GM20431 (cell line): ENCODE measurements at regions not wholly inside any gene's neighbourhood (a gene's known extent, or its start where the extent isn't known, plus 50 kb on each side); places are given as distances from the start of the nearest gene placed in this dataset.

Experiments used
- in situ Hi-C: fragments of 300-500 bp; cut with MseI, MboI; formaldehyde crosslinking; loops from one replicate; pipeline ENCODE4 v1.15.0; 2020; ENCODE audit warnings: low sequenced_read_pairs; ENCODE audit not compliant: unreplicated experiment

DNA sequence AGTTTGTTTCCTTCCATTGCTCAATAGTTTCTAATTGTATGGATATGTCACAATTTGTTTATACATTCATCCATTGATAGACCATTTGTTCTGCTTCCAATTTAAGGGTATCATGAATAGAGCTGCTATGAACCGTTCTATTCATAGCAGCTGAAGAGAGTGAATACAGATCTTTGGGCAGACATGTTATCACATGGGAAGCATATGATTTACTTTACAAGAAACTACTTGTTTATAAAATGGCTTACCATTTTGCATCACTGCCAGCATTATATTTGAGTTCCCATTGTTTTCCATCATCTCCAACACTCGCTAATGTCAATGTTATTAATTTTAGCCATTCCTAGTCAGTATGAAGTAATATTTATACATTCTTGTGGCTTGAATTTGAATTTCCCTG is 549.0 kb downstream of the MAT2B start:
- in situ Hi-C loops: no loop called here

- in situ Hi-C loops: no loop called here
These were observed 551.7 kb downstream of the MAT2B start for GRCh38 chr5:164057121-164057520.

DNA sequence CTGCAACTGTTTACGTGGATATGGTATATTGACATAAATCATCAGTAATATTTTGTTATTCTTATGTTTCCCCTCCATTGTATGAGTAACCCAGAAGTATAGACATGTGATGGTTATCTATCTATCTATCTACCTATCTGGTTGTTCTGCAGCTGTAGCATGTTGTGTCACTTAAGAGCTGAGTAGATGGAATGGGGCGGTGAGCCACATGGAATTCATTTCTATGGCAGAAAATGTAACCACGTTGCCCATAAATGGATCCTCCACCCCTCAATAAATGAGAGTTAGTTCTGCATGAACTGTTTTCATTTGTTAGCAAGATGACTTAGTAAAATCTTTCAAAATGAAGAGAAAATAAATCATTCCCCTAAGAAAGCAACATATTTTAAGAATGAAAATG is 553.2 kb downstream of the MAT2B start:
- in situ Hi-C loops: no loop called here

GRCh38 chr5:164059471-164059870 is 554.1 kb downstream of the MAT2B start:
- in situ Hi-C loops: no loop called here

- in situ Hi-C loops: no loop called here
These were observed 555.5 kb downstream of the MAT2B start for GRCh38 chr5:164060786-164061355.

DNA sequence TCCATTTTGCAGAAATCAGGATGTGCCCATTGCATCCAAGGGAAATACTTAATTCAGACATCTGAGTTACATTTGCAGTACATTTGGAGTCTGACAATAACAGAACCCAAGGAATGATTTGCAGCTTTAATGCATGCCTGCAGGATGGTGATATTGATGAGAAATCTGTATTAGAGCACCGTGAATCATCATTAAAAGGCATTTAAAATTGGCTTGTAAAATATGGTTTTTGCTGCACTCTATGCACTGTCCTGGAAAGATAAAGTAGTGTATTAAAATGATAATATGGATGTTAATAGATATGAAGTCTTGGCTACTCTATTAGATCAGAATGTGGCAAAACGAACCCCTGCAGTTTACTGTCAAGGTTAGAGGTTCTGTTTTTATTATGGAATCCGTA is 556.9 kb downstream of the MAT2B start:
- in situ Hi-C loops: no loop called here

GRCh38 chr5:164065266-164065665 is 559.8 kb downstream of the MAT2B start:
- in situ Hi-C loops: no loop called here

- in situ Hi-C loops: no loop called here
These were observed 566.3 kb downstream of the MAT2B start for GRCh38 chr5:164071671-164072070.

DNA sequence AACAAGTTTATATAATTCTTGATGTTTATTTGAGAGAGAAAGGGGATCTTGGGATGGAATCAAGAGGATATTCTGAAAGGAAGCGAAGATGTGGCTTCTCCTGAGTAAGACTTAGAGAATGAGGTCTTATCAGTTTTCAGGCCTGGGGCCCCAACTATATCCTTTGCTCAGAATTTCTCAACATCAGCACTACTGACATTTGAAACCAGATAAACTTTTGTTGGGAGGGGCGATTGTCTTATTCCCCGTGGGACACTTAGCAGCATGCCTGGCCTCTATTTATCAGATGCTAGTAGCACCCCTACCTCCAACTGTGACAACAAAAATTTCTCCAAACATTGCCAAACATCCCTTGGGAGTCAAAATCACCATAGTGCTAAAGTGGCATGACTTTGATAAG is 567.7 kb downstream of the MAT2B start:
- in situ Hi-C loops: no loop called here

GRCh38 chr5:164076556-164076955 is 571.1 kb downstream of the MAT2B start:
- in situ Hi-C loops: no loop called here

DNA sequence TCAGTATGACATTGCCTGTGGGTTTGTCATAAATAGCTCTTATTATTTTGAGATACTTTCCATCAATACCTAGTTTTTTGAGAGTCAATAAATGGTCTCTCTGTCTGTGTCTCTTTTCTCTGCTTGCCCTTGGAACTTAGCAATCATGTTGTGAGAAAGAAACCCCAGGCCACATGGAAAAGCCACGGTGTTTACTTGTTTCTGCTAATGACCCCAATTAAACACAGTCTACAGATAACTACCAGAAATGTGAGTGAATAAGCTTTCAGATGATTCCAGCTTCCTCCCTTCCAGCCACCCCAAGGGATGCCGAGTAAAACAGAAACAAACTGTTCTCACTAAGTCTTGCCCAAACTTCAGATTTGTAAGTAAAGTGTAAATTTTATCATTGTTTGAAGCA is 584.9 kb downstream of the MAT2B start:
- in situ Hi-C loops: no loop called here

DNA sequence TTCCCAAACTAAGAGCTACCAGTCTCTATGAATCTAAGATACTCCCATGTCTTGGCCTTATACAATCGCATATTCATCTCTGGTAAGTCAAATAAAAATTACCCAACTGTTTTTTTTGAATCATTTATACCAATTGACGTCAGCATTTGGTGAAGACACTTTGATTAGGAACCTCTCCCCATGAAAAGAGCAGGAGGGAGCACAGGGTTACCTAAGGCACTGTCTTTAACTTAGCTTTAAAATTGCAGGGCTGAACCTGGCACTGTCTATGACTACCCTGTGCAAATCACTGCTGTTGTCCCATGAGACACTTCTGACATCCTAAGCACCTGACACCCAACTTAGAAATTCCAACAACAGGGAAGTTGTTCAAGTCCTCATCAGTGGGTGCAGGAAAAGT is 586.4 kb downstream of the MAT2B start:
- in situ Hi-C loops: no loop called here

DNA sequence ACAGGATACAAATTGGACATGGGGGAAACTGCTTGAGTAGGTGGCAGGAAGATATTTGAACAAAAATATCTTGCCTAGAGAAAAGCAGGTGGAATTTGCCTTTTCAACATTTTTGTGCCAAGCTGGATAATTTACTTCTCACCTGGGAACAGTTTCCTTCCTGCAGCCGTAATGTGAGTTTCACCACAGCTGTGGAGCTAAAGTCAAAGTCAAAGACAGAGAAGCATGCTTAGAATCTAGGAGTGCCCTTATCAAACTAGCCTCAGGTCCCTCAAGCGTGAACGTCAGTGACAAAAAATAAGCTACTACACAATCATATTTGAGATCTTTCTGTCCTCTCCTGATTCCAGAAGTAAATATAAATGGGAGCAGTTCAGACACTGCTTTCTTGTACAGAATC is 588.9 kb downstream of the MAT2B start:
- in situ Hi-C loops: no loop called here

- in situ Hi-C loops: no loop called here
These were observed 592.3 kb downstream of the MAT2B start for GRCh38 chr5:164097749-164098148.

GRCh38 chr5:164098531-164098930 is 593.1 kb downstream of the MAT2B start:
- in situ Hi-C loops: no loop called here

GRCh38 chr5:164098979-164099378 is 593.6 kb downstream of the MAT2B start:
- in situ Hi-C loops: no loop called here

GRCh38 chr5:164115420-164115819 is 610.0 kb downstream of the MAT2B start:
- in situ Hi-C loops: no loop called here

DNA sequence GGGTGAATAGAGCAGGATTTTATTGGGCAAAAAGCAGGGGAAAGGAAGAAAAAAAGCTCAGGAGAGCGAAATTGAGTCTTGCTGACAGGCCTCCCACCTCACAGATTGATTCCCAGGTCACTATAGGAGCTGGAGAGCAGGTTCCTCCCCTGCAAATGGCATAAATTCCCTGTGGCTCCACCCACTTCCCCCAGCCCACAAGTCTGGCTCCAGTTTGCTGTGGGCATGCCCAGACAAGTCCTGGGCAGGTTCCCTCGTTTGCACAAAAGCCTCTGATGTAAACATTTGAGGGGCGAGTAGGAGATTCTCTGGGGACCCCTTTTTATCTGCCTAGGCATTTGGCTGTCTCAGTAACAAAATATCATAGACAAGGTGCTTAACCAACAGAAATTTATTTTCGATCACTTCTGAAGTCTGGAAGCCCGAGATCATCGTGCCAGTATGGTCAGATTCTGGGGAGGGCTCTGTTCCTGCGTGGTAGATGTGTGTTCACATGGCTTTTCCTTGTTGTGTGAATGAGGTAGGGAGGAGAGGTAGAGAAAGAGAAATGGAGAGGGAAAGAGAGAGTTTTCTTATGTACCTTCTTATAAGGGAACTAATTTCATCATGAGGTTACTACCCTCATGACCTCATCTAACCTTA is 614.5 kb downstream of the MAT2B start:
- in situ Hi-C loops: no loop called here

- in situ Hi-C loops: no loop called here
These were observed 622.1 kb downstream of the MAT2B start for GRCh38 chr5:164127527-164127926.

- in situ Hi-C loops: no loop called here
These were observed 626.9 kb downstream of the MAT2B start for GRCh38 chr5:164132358-164132757.

DNA sequence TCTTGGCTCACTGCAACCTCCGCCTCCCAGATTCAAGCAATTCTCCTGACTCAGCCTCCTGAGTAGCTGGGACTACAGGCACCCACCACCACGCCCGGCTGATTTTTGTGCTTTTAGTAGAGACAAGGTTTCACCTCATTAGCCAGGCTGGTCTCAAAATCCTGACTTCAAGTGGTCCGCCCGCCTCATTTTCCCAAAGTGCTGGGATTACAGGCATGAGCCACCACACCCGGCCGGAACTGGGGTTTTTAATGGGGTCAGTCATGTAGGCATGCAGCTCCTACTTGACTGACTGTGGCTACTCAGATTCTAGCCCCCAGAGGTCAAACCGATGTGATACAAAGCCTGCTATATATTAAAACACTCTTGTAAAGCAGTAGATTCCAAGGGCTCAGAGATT is 631.7 kb downstream of the MAT2B start:
- in situ Hi-C loops: no loop called here

DNA sequence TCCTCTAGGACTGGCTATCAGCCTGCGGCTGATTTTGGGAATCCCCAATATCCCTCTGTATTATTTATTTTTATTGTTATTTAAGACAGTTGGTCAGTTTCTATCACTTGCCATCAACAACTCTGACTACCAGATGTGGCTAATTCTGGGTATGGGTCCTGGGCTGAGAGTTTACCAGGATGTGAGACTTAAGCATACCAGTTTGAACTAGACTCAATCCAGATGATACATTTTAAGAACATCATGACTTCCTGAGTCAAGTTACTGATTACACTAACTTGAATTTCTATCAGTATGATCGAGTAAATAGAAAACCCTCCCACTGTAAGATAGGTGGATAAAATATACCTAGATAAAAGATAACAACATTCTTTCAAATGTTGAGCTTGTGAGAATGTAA is 634.0 kb downstream of the MAT2B start:
- in situ Hi-C loops: no loop called here
